Activated CD4-positive, alpha-beta T cell treated with anti-CD3 and anti-CD28 coated beads, Interleukin-2, amount 10 ng/mL, durations not matched to agents 7 days and 5 days (primary cell): ENCODE measurements at regions not wholly inside any gene's neighbourhood (a gene's known extent, or its start where the extent isn't known, plus 50 kb on each side); places are given as distances from the start of the nearest gene placed in this dataset.

Experiments used
- CTCF ChIA-PET: fragments of 350-600 bp; sonication (Branson Sonifier 250); formaldehyde crosslinking; loops from one replicate; lab custom pipeline; 2021; ENCODE audit warnings: antibody characterized with exemption; lab: Charles Lee
- POLR2A ChIA-PET: fragments of 350-600 bp; sonication (Branson Sonifier 250); formaldehyde crosslinking; loops from one replicate; lab custom pipeline; 2021; ENCODE audit warnings: antibody characterized with exemption; lab: Charles Lee
- DNase-seq: peaks from one replicate; pipeline ENCODE4 v3.0.0-alpha.2; 2020
- H3K27ac Mint-ChIP-seq: one replicate; pipeline ENCODE4 v1.8.0; 2021; ENCODE audit warnings: mild to moderate bottlenecking, moderate library complexity, mixed read lengths
- H3K27me3 Mint-ChIP-seq: one replicate; pipeline ENCODE4 v1.8.0; 2021; ENCODE audit warnings: mixed read lengths
- H3K36me3 Mint-ChIP-seq: one replicate; pipeline ENCODE4 v1.8.0; 2021; ENCODE audit warnings: low read depth, mixed read lengths
- H3K4me1 Mint-ChIP-seq: one replicate; pipeline ENCODE4 v1.8.0; 2021; ENCODE audit warnings: mixed read lengths
- H3K4me3 Mint-ChIP-seq: one replicate; pipeline ENCODE4 v1.8.0; 2021; ENCODE audit warnings: mild to moderate bottlenecking, moderate library complexity, mixed read lengths
- H3K9me3 Mint-ChIP-seq: one replicate; pipeline ENCODE4 v1.8.0; 2021; ENCODE audit warnings: mixed read lengths

GRCh38 chr9:88786291-88787079 is 204.8 kb upstream of the S1PR3 start:
- H3K9me3 Mint-ChIP-seq, result no peaks in the 10 kb centered on the region
- H3K27me3 Mint-ChIP-seq, result peaks cover 7% of the 10 kb centered on the region
- ChIA-PET CTCF (no interaction called here), POLR2A (no interaction called here)
- no peak overlapping the region for H3K27ac Mint-ChIP-seq
- H3K4me1 Mint-ChIP-seq, result no peaks in the 10 kb centered on the region
- H3K4me3 Mint-ChIP-seq, result no peak overlapping the region
- DNase-seq, result no peak
- H3K36me3 Mint-ChIP-seq, result no peaks in the 10 kb centered on the region

DNA sequence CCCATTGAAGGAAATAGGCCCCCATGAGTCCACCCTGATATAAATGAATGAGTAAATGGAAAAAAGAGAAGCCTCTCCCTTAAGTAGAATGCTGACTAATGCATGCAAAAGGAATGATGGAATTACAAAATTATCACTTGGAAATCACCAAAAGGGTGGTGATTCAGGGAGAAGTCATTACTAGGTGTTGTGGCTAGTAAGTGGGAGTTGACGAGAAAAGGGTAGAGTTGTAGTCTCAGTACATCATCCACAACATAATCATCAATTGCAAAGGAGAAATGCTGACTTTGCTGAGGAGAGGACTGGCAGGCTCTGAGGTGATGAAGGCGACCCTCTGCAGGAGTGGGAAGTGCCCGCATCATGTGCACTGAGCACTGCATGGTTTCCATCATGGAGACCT is 201.5 kb upstream of the S1PR3 start:
- Mint-ChIP-seq H3K36me3 (no peaks in the 10 kb centered on the region), H3K27me3 (no peaks in the 10 kb centered on the region), H3K9me3 (no peaks in the 10 kb centered on the region), H3K4me1 (no peaks in the 10 kb centered on the region), H3K27ac (no peak overlapping the region), H3K4me3 (no peak overlapping the region)
- ChIA-PET CTCF (no interaction called here), POLR2A (no interaction called here)
- DNase-seq, result no peak

DNA sequence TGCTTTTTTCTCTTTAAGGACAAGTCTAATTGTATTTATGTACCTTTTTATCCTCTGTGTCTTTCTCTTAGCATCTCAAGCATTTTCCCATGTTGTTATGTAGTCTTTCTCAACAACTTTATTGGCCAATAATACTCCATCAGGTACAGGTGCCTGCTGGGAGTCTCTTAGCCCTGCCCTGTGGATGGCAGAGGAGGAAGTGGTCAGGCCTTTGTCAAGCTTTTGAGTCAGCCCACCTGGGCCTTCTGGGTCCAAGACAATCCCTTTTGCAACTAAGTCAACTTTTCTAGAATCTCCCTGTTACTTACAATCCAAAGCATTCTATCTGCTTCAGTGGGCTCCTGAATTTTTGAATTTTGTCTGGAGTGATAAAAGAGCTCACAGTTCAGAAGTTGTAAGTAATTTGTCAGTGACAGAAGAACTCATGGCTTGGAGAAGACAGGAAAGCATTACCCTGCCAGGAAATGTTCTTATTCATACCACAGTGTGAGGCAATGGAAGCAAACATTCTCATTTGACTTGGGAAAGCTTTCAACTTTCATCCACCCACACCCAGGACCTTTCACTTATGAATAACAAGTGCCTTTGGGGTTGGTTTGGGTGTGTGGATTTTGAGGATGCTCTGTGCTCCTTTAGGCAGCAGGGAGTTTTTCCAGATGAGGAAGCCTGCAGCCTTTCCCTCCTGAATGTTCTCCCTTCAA is 200.0 kb upstream of the S1PR3 start:
- no peak overlapping the region for H3K27ac Mint-ChIP-seq
- H3K4me1 Mint-ChIP-seq, result no peaks in the 10 kb centered on the region
- H3K9me3 Mint-ChIP-seq, result peaks cover 3% of the 10 kb centered on the region
- H3K27me3 Mint-ChIP-seq, result no peaks in the 10 kb centered on the region
- ChIA-PET CTCF (no interaction called here), POLR2A (no interaction called here)
- no peak for DNase-seq
- no peak overlapping the region for H3K4me3 Mint-ChIP-seq
- no peaks in the 10 kb centered on the region for H3K36me3 Mint-ChIP-seq

GRCh38 chr9:88792502-88792901 is 198.8 kb upstream of the S1PR3 start:
- POLR2A ChIA-PET, result no interaction called here
- CTCF ChIA-PET, result no interaction called here
- Mint-ChIP-seq H3K36me3 (no peaks in the 10 kb centered on the region), H3K27me3 (peaks cover 4% of the 10 kb centered on the region), H3K27ac (no peak overlapping the region), H3K4me1 (no peaks in the 10 kb centered on the region), H3K4me3 (no peak overlapping the region), H3K9me3 (peaks cover 3% of the 10 kb centered on the region)
- no peak for DNase-seq

DNA sequence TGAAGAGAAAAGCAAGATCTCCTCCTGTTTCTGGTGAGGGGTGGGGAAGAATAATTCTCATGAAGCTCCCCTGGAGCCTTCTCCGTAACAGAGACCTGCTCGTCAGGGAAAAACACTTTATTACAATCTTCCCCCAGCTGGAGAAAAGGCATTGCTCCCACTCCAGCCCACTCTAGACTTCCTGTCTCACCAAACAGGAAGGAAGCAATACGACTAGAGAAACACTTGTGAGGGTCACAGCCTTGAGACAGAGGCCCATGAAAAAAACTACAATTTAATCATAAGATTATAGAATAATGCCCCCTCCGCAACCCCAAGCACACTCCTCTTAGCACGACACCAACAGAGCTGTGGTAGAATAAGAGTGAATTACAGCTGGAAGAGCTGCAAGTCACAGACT is 197.2 kb upstream of the S1PR3 start:
- CTCF ChIA-PET, result no interaction called here
- Mint-ChIP-seq H3K27me3 (peaks cover 5% of the 10 kb centered on the region), H3K36me3 (no peaks in the 10 kb centered on the region), H3K4me3 (no peak overlapping the region), H3K9me3 (peaks cover 3% of the 10 kb centered on the region), H3K27ac (no peak overlapping the region), H3K4me1 (no peaks in the 10 kb centered on the region)
- no peak for DNase-seq
- POLR2A ChIA-PET, result no interaction called here

DNA sequence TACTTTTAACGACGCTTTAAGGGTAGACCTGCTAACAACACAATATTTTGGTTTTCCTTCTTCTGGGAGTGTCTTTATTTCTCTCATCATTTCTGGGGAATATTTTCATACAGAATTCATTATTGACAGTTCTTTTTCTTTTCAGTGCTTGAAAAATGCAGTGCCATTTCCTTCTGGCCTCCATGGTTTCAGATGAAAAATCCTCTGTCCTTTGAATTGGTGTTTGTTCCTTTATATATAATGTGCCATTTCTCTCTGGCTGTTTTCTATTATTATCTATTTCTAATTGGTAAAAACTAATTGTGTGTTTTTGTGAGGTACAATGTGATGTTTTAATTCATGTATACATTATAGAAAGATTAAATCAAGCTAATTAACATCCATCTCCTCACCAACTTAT is 194.3 kb upstream of the S1PR3 start:
- H3K9me3 Mint-ChIP-seq, result peaks cover 3% of the 10 kb centered on the region
- ChIA-PET POLR2A (no interaction called here), CTCF (no interaction called here)
- H3K27me3 Mint-ChIP-seq, result peaks cover 12% of the 10 kb centered on the region
- no peaks in the 10 kb centered on the region for H3K36me3 Mint-ChIP-seq
- no peaks in the 10 kb centered on the region for H3K4me1 Mint-ChIP-seq
- no peak for DNase-seq
- no peak overlapping the region for H3K4me3 Mint-ChIP-seq
- no peak overlapping the region for H3K27ac Mint-ChIP-seq

- ChIA-PET CTCF (interaction anchor here (1.5 kb wide), 1 partner anchor 10 kb away, joined by 4 read pairs; no protein-coding TSS in a partner anchor), POLR2A (no interaction called here)
- H3K4me1 Mint-ChIP-seq, result no peaks in the 10 kb centered on the region
- H3K27ac Mint-ChIP-seq, result no peak overlapping the region
- H3K36me3 Mint-ChIP-seq, result no peaks in the 10 kb centered on the region
- DNase-seq, result no peak
- peaks cover 3% of the 10 kb centered on the region for H3K9me3 Mint-ChIP-seq
- no peak overlapping the region for H3K4me3 Mint-ChIP-seq
- H3K27me3 Mint-ChIP-seq, result peaks cover 18% of the 10 kb centered on the region
Observed at GRCh38 chr9:88798476-88798875, 192.8 kb upstream of the S1PR3 start.

- no peaks in the 10 kb centered on the region for H3K36me3 Mint-ChIP-seq
- POLR2A ChIA-PET, result no interaction called here
- peaks cover 3% of the 10 kb centered on the region for H3K9me3 Mint-ChIP-seq
- CTCF ChIA-PET, result interaction anchor here (1.5 kb wide), 1 partner anchor 11 kb away, joined by 4 read pairs; no protein-coding TSS in a partner anchor
- H3K27ac Mint-ChIP-seq, result no peak overlapping the region
- H3K27me3 Mint-ChIP-seq, result peaks cover 21% of the 10 kb centered on the region
- H3K4me3 Mint-ChIP-seq, result no peak overlapping the region
- no peaks in the 10 kb centered on the region for H3K4me1 Mint-ChIP-seq
- no peak for DNase-seq
Observed at GRCh38 chr9:88799541-88800328, 191.5 kb upstream of the S1PR3 start.

DNA sequence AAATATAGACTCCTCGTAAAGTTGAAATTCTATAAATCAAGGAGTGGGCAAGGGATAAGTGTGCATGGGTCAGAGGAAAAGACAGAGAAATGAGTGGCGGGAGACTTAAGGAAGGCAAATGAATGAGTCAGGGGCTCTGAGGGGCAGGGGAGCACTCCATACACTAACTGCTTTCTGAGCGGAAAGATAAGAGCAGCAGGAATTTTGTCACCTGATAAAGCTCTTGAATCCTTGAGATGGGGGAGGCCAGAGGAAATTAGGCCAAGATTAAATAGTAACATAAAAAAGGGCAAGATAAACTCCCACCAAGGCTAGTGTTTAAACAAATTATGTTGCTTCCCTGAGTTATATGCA is 191.0 kb upstream of the S1PR3 start:
- H3K36me3 Mint-ChIP-seq, result no peaks in the 10 kb centered on the region
- no peak overlapping the region for H3K4me3 Mint-ChIP-seq
- H3K9me3 Mint-ChIP-seq, result peaks cover 3% of the 10 kb centered on the region
- CTCF ChIA-PET, result no interaction called here
- H3K27ac Mint-ChIP-seq, result no peak overlapping the region
- DNase-seq, result no peak
- no peaks in the 10 kb centered on the region for H3K4me1 Mint-ChIP-seq
- POLR2A ChIA-PET, result no interaction called here
- peaks cover 23% of the 10 kb centered on the region for H3K27me3 Mint-ChIP-seq

GRCh38 chr9:88801214-88801796 is 190.0 kb upstream of the S1PR3 start:
- DNase-seq, result no peak
- H3K9me3 Mint-ChIP-seq, result no peaks in the 10 kb centered on the region
- H3K36me3 Mint-ChIP-seq, result no peaks in the 10 kb centered on the region
- ChIA-PET CTCF (no interaction called here), POLR2A (no interaction called here)
- no peak overlapping the region for H3K4me3 Mint-ChIP-seq
- H3K27ac Mint-ChIP-seq, result no peak overlapping the region
- peaks cover 23% of the 10 kb centered on the region for H3K27me3 Mint-ChIP-seq
- no peaks in the 10 kb centered on the region for H3K4me1 Mint-ChIP-seq

GRCh38 chr9:88802533-88802932 is 188.7 kb upstream of the S1PR3 start:
- Mint-ChIP-seq H3K4me3 (no peak overlapping the region), H3K27ac (no peak overlapping the region), H3K27me3 (peaks cover 23% of the 10 kb centered on the region), H3K9me3 (no peaks in the 10 kb centered on the region), H3K4me1 (no peaks in the 10 kb centered on the region), H3K36me3 (no peaks in the 10 kb centered on the region)
- POLR2A ChIA-PET, result no interaction called here
- CTCF ChIA-PET, result no interaction called here
- DNase-seq, result no peak

- Mint-ChIP-seq H3K27me3 (peaks cover 22% of the 10 kb centered on the region), H3K27ac (no peak overlapping the region), H3K9me3 (no peaks in the 10 kb centered on the region), H3K4me3 (no peak overlapping the region), H3K36me3 (no peaks in the 10 kb centered on the region), H3K4me1 (no peaks in the 10 kb centered on the region)
- ChIA-PET CTCF (no interaction called here), POLR2A (no interaction called here)
- no peak for DNase-seq
Observed at GRCh38 chr9:88803546-88804253, 187.6 kb upstream of the S1PR3 start.
